Cardiac fibroblast (primary cell): ENCODE measurements at regions not wholly inside any gene's neighbourhood (a gene's known extent, or its start where the extent isn't known, plus 50 kb on each side); places are given as distances from the start of the nearest gene placed in this dataset.

Experiments used
- DNase-seq, 2 donors: peaks; one replicate each; pipeline versions ENCODE4 v3.0.0 to v3.0.0-alpha.2; 2010; ENCODE audit warnings: low read depth in 2 of 2
- H3K4me3 ChIP-seq, 2 donors: replicated peaks in 1 of 2; 1 replicate in 1 of 2; 2 replicates in 1 of 2; pipeline ENCODE4 v1.5.1; 2011; ENCODE audit warnings: low read depth in 2 of 2, low read length in 2 of 2, mild to moderate bottlenecking in 2 of 2, moderate library complexity in 1 of 2
- TF ChIP-seq, protein P1 (sequence below): IDR thresholded peaks from one replicate; pipeline ENCODE4 v1.5.1; 2011; ENCODE audit warnings: low read depth, mild to moderate bottlenecking, low read length, inconsistent platforms

DNA sequence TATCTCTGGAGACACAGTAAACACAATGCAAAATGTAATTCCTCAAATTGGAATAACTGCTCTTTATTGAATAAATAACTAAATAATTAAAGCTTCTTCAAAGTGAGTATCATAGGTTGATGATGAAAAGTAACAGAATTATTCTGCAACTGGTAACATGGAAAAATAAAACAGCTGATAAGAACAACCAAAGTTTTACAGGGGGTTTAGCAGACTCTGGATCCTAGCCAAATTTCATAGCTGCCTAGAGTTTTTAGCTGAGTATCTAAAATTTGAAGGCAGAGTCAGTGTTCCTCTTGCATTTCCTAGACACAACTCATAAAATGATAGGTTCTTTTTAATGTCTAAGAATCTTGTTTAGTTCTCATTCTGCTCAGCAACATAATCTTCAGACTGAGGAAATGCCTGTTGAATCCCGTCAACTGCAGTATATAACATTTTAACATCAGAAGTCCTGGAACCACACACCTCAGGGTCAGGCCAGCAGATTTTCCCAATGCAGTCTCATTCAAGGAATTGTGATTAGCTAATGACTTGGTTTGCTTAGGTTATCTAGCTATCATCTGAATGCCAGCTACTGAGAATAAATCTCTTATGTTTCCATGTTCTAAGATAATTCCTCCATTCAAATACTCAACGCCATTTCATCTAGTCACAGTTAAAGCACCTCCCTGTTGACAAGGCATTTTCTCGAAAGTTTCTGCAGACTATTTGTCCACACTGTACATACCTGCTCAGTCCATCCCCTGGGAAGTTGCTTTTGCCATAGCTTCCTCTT lies 411.6 kb downstream of the BCAT1 start:
- TF ChIP-seq, protein P1, sequence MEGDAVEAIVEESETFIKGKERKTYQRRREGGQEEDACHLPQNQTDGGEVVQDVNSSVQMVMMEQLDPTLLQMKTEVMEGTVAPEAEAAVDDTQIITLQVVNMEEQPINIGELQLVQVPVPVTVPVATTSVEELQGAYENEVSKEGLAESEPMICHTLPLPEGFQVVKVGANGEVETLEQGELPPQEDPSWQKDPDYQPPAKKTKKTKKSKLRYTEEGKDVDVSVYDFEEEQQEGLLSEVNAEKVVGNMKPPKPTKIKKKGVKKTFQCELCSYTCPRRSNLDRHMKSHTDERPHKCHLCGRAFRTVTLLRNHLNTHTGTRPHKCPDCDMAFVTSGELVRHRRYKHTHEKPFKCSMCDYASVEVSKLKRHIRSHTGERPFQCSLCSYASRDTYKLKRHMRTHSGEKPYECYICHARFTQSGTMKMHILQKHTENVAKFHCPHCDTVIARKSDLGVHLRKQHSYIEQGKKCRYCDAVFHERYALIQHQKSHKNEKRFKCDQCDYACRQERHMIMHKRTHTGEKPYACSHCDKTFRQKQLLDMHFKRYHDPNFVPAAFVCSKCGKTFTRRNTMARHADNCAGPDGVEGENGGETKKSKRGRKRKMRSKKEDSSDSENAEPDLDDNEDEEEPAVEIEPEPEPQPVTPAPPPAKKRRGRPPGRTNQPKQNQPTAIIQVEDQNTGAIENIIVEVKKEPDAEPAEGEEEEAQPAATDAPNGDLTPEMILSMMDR, result no peak
- DNase-seq, result peak in 1 of 2 donors; percentile 15
- H3K4me3 ChIP-seq, result no peak overlapping the region

DNA sequence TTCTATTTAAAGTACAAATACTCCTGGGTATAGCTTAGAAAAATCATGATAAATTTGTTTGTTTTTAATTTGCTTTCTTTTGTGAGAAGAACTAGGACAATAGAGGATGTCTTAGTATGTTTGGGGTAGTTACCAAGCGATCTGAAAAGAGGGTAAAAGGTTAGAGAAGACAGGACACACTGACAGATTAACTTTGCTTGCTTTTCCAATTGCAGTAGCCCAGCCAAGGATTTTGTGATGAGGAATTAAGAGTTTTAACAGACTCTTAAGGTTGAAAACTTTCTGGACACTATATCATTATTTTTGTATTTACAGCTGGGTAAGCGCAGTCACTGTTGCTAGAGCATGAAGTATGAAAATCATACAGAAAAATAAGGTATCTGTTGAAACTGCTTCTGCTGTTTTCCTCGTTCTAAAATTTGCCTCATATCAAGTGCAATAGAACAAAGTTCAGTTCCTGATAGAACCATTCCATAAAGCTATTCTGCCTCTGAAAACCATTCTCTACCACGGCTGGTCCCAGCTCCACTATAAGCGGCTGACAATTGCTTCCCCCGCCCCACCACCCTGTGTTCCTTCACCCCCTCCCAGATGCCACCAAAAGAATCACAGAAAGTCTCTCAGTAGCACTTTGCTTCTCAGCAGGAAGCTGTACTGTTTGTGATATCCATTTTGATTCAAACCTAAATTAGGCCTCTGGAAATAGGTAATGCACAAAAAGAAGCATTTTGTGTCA lies 413.4 kb downstream of the BCAT1 start:
- DNase-seq, result no peak
- H3K4me3 ChIP-seq, result no peak overlapping the region
- TF ChIP-seq, protein P1, result no peak

DNA sequence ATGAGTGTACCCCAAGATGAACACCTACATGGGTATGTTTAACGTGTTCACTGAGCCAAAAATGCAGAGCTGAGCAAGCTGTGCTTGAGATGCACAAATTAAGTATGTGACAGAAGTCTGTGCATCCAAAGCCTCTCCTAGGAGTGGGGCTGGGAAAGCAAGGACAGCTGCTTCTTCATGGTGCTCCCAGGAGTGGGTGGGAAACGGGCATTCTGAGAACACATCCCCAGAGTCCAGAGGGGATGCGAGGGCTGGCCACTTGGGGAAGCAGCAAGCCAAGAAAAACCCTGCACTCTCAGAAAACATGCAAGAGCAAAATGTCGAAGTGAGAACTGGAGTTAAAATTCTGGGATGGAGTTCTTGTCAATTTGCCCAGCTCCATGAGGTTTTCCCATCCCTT lies 414.3 kb downstream of the BCAT1 start:
- peak in 1 of 2 donors; percentile 29 for DNase-seq
- TF ChIP-seq, protein P1, result peak; percentile 14
- H3K4me3 ChIP-seq, result no peak overlapping the region

DNA sequence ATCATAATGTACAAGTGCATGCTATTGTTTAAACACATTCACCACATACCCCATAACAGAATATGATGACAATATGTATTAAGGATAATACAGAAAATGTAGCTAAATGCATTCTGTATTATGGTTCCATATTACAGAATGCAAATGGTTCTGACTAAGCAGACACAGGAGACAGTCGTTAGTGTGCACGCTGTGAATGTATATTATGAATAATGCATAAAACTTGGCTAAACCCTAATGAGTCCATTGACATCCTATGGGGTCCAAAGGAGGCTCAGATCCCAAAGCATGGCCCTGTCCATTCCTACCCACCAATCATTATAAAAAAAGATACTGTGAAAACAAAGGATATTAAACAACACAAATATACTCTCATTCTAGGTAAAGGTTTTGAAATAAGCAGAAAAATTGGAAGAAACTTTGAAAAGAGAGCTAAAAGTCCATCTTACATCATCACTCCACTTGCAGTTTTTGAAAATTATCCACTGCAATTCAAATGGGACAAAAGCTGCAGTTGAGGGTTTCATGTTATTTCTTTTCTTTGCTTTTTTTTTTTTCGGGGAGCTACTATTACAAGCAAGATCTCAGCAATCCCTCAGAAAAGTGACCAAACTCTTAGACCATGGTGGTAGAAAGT lies 415.1 kb downstream of the BCAT1 start:
- no peak overlapping the region for H3K4me3 ChIP-seq
- DNase-seq, result no peak
- TF ChIP-seq, protein P1, result no peak

DNA sequence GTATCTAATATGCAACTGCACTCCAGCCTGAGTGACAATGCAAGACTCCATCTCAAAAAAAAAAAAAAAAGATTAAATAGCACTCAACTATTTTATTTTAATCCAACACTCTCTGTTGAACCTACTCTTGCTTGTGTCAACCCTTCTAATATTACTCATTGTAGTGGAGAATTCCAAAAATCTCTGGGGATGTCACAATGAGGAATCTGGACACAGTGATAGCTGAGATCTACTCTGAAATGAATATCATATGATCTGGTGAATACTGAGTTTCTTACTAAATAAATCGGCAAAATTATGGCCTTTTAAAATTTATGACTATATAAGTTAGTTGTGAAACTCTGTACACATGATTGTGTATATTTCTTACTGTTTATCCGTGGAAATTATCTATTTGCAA lies 418.2 kb downstream of the BCAT1 start:
- TF ChIP-seq, protein P1, result no peak
- H3K4me3 ChIP-seq, result no peak overlapping the region
- DNase-seq, result peak in 1 of 2 donors; percentile 47

DNA sequence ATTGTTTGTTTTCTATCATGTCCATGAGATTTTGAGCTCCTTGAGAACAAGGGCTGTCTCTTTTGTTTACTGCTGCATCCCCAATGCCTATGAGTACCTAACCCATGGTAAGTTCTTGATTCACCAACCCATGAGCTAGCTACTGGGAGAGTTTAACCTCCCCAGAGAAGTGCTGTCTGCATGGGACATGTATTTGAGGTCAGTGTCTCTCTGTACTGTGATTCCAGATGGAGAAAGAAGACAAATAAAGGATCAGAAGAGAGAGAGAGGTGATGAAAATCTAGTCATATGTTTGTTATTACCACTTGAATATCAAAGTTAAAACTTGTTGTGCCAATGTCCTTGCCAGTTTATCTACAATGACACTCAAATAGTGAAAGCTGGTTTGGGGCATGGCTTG lies 421.8 kb downstream of the BCAT1 start:
- TF ChIP-seq, protein P1, result no peak
- DNase-seq, result no peak

More for the DNA sequence above, 421.8 kb downstream of the BCAT1 start:
- no peak overlapping the region for H3K4me3 ChIP-seq
